ENCODE measurements at regions not wholly inside any gene's neighbourhood (a gene's known extent, or its start where the extent isn't known, plus 50 kb on each side); places are given as distances from the start of the nearest gene placed in this dataset.
"Not testable (repeated sequence)": the region's sequence is repeated elsewhere in the genome, so short reads cannot be mapped to it uniquely, and the experiment has no call there.

- DNase-seq: no peak
Observed at GRCh38 chrX:122596998-122597397, 587.1 kb upstream of the GRIA3 start.

GRCh38 chrX:122622795-122623194 is 561.3 kb upstream of the GRIA3 start:
- no peak for DNase-seq

- DNase-seq: no peak
Observed at GRCh38 chrX:122625239-122625638, 558.8 kb upstream of the GRIA3 start.

- no peak for DNase-seq
Observed at GRCh38 chrX:122625821-122626220, 558.3 kb upstream of the GRIA3 start.

- no peak for DNase-seq
Observed at GRCh38 chrX:122626871-122627270, 557.2 kb upstream of the GRIA3 start.

- no peak for DNase-seq
Observed at GRCh38 chrX:122641136-122641535, 542.9 kb upstream of the GRIA3 start.

- DNase-seq: no peak
Observed at GRCh38 chrX:122641826-122642225, 542.3 kb upstream of the GRIA3 start.

GRCh38 chrX:122655256-122655655 is 528.8 kb upstream of the GRIA3 start:
- DNase-seq: not testable (repeated sequence)

- no peak for DNase-seq
Observed at GRCh38 chrX:122666601-122667000, 517.5 kb upstream of the GRIA3 start.

- DNase-seq: no peak
Observed at GRCh38 chrX:122667667-122668066, 516.4 kb upstream of the GRIA3 start.

- DNase-seq: no peak
Observed at GRCh38 chrX:122703762-122704161, 480.3 kb upstream of the GRIA3 start.

- DNase-seq: no peak
Observed at GRCh38 chrX:122739770-122740169, 444.3 kb upstream of the GRIA3 start.

GRCh38 chrX:122770581-122770980 is 413.5 kb upstream of the GRIA3 start:
- DNase-seq: no peak

GRCh38 chrX:122771933-122772332 is 412.1 kb upstream of the GRIA3 start:
- no peak for DNase-seq

GRCh38 chrX:122777766-122778165 is 406.3 kb upstream of the GRIA3 start:
- DNase-seq: no peak

GRCh38 chrX:122783918-122784317 is 400.2 kb upstream of the GRIA3 start:
- DNase-seq: no peak

GRCh38 chrX:122787231-122787630 is 396.8 kb upstream of the GRIA3 start:
- no peak for DNase-seq

GRCh38 chrX:122788216-122788615 is 395.9 kb upstream of the GRIA3 start:
- no peak for DNase-seq

- DNase-seq: no peak
Observed at GRCh38 chrX:122790376-122791095, 393.5 kb upstream of the GRIA3 start.

GRCh38 chrX:122813876-122814275 is 370.2 kb upstream of the GRIA3 start:
- no peak for DNase-seq

- DNase-seq: no peak
Observed at GRCh38 chrX:122816288-122816687, 367.8 kb upstream of the GRIA3 start.

GRCh38 chrX:122817321-122817955 is 366.6 kb upstream of the GRIA3 start:
- DNase-seq: no peak

- DNase-seq: no peak
Observed at GRCh38 chrX:122818068-122818467, 366.0 kb upstream of the GRIA3 start.

- no peak for DNase-seq
Observed at GRCh38 chrX:122833230-122833629, 350.8 kb upstream of the GRIA3 start.

- DNase-seq: no peak
Observed at GRCh38 chrX:122835886-122836285, 348.2 kb upstream of the GRIA3 start.

All from activated CD4-positive, alpha-beta T cell treated with anti-CD3 and anti-CD28 coated beads, Interleukin-2, amount 50 U/mL, for 4 hours (primary cell).